H1 (cell line): ENCODE measurements at regions not wholly inside any gene's neighbourhood (a gene's known extent, or its start where the extent isn't known, plus 50 kb on each side); places are given as distances from the start of the nearest gene placed in this dataset.
A peak's percentile ranks its signal among the peaks of the same experiment; 100 is the strongest.

Source experiments
- CEBPB ChIP-seq: IDR thresholded peaks from 2 replicates; pipeline ENCODE4 v1.6.1; 2012; ENCODE audit warnings: low read depth, low read length
- CHD1 ChIP-seq: IDR thresholded peaks from 2 replicates; pipeline ENCODE4 v1.6.1; 2012; ENCODE audit warnings: low read depth, low read length, improper control_type of control experiment
- CTCF ChIP-seq, 3 experiments: IDR thresholded peaks; 1 replicate in 2 of 3; 2 replicates in 1 of 3; pipeline versions ENCODE4 v1.5.1 to v1.6.1; 2011; ENCODE audit warnings: low read length in 3 of 3, mild to moderate bottlenecking in 3 of 3, inconsistent platforms in 2 of 3, low read depth in 1 of 3, moderate library complexity in 1 of 3; ENCODE audit not compliant: insufficient read depth in 1 of 3; ENCODE audit errors: control extremely low read depth in 1 of 3
- EZH2 ChIP-seq: fragments of 200-600 bp; sonication (generic); IDR thresholded peaks from 2 replicates; pipeline ENCODE4 v1.7.1; 2012; ENCODE audit warnings: low read depth, mild to moderate bottlenecking, moderate library complexity, low read length, inconsistent platforms; ENCODE audit not compliant: severe bottlenecking
- GABPA ChIP-seq: IDR thresholded peaks from 2 replicates; pipeline ENCODE4 v1.6.1; 2011; ENCODE audit warnings: mild to moderate bottlenecking, low read length, moderate library complexity, borderline replicate concordance; ENCODE audit not compliant: insufficient read depth
- JUN ChIP-seq: IDR thresholded peaks from 2 replicates; pipeline ENCODE4 v1.6.1; 2011; ENCODE audit warnings: low read depth, mild to moderate bottlenecking, improper control_type of control experiment, low read length
- MAX ChIP-seq: IDR thresholded peaks from 2 replicates; pipeline ENCODE4 v1.6.1; 2012; ENCODE audit warnings: inconsistent platforms
- TCF12 ChIP-seq: IDR thresholded peaks from 2 replicates; pipeline ENCODE4 v1.6.1; 2011; ENCODE audit warnings: low read depth, mild to moderate bottlenecking, low read length

- TF ChIP-seq JUN: no peak
- no peak for TF ChIP-seq CTCF (IDR thresholded peaks at IDR 0.05; ENCODE audit: control extremely low read depth in 1 of 3, insufficient read depth in 1 of 3, low read depth in 1 of 3, low read length in 3 of 3)
- TF ChIP-seq GABPA: no peak
- no peak for TF ChIP-seq CEBPB
- no peak for TF ChIP-seq CHD1
- peak; percentile 41 for TF ChIP-seq EZH2
- no peak for TF ChIP-seq TCF12
- TF ChIP-seq MAX: no peak
These were observed 162.1 kb upstream of the ZNF337 start for GRCh38 chr20:25858495-25859425.
